ENCODE measurements at regions not wholly inside any gene's neighbourhood (a gene's known extent, or its start where the extent isn't known, plus 50 kb on each side); places are given as distances from the start of the nearest gene placed in this dataset.

- intact Hi-C loops (cut with micrococcal nuclease) = no loop called here
These were observed 115.0 kb upstream of the PDE5A start for GRCh38 chr4:119743644-119744043.

More at GRCh38 chr4:119743644-119744043, 115.0 kb upstream of the PDE5A start:
- TF ChIP-seq TCFL5 (CRISPR knock-in tag; conservative IDR thresholded peaks at IDR 0.05) (no peak), NUFIP1 (IDR thresholded peaks at IDR 0.05; ENCODE audit: partially characterized antibody) (no peak), MYNN (IDR thresholded peaks at IDR 0.05) (no peak), MYNN (CRISPR knock-in tag; IDR thresholded peaks at IDR 0.05) (no peak), SAP30 (IDR thresholded peaks at IDR 0.05; ENCODE audit: borderline replicate concordance, insufficient read depth, low read depth, low read length, poor library complexity, severe bottlenecking) (no peak), FOXO4 (CRISPR knock-in tag; IDR thresholded peaks at IDR 0.05) (no peak), SUPT5H (IDR thresholded peaks at IDR 0.05) (no peak), HDAC2 (IDR thresholded peaks at IDR 0.05) (no peak), CTCF (IDR thresholded peaks at IDR 0.05 in 2 of 3, conservative IDR thresholded peaks at IDR 0.05 in 1 of 3; ENCODE audit: insufficient read depth in 2 of 3, low read depth in 1 of 3, low read length in 3 of 3) (no peak), ZNF512 (tag; IDR thresholded peaks at IDR 0.05) (no peak)
- Histone ChIP-seq H4K20me1 (replicated peaks; ENCODE audit: control insufficient read depth, insufficient read depth, low read length) (no peaks in the 10 kb centered on the region), H3K4me2 (ENCODE audit: insufficient read depth, low read length) (no peak overlapping the region), H3K4me3 (no peak overlapping the region), H3K27ac (ENCODE audit: extremely low read depth, low read depth, low read length) (no peak overlapping the region), H3K27me3 (ENCODE audit: control insufficient read depth in 2 of 2, insufficient read depth in 2 of 2, low read length in 2 of 2) (no peaks in the 10 kb centered on the region), H3K79me2 (ENCODE audit: control insufficient read depth, insufficient read depth, low read length) (no peaks in the 10 kb centered on the region), H3K9me3 (replicated peaks; ENCODE audit: control insufficient read depth, insufficient read depth, low read depth, low read length) (no peaks in the 10 kb centered on the region), H3K9me1 (ENCODE audit: control insufficient read depth, insufficient read depth, low read length) (no peaks in the 10 kb centered on the region), H2AFZ (ENCODE audit: low read depth, low read length) (no peak overlapping the region), H3K4me1 (replicated peaks in 1 of 2; ENCODE audit: control insufficient read depth in 2 of 2, insufficient read depth in 2 of 2, low read length in 2 of 2) (no peaks in the 10 kb centered on the region), H3K9ac (ENCODE audit: insufficient read depth in 1 of 2, low read depth in 2 of 2, low read length in 2 of 2) (no peak overlapping the region), H3K36me3 (ENCODE audit: control insufficient read depth, insufficient read depth, low read length) (no peaks in the 10 kb centered on the region)
- no peak for FAIRE-seq
- WGBS (ENCODE audit: insufficient coverage, low coverage, missing lambda C conversion rate) = 0% methylated on average over 2 of the region's 2 CpGs
- DNase-seq (ENCODE audit: extremely low read depth in 1 of 4, low spot score in 3 of 4) = no peak
- in situ Hi-C loops (cut with MboI) = no loop called here
- POLR2A ChIA-PET = no interaction called here
- ATAC-seq = no peak
- CTCF ChIA-PET (ENCODE audit: low intra/inter-chr PET ratio) = no interaction called here
- BruUV-seq (replicated peaks) = no TSS peak

All from K562 (cell line).